Kidney epithelial cell (primary cell): ENCODE measurements at regions not wholly inside any gene's neighbourhood (a gene's known extent, or its start where the extent isn't known, plus 50 kb on each side); places are given as distances from the start of the nearest gene placed in this dataset.

ENCODE experiments used
- DNase-seq: peaks from one replicate; pipeline ENCODE4 v3.0.0-alpha.2; 2010; ENCODE audit warnings: low read depth
- H3K27me3 ChIP-seq: 2 replicates; pipeline ENCODE4 v1.6.0; 2011; ENCODE audit warnings: low read length; ENCODE audit not compliant: control insufficient read depth, insufficient read depth
- H3K36me3 ChIP-seq: 2 replicates; pipeline ENCODE4 v1.5.1; 2011; ENCODE audit warnings: low read length; ENCODE audit not compliant: control insufficient read depth, insufficient read depth
- H3K4me3 ChIP-seq: 2 replicates; pipeline ENCODE4 v1.5.1; 2011; ENCODE audit warnings: low read depth, mild to moderate bottlenecking, control low read depth, low read length
- CTCF ChIP-seq: IDR thresholded peaks from 2 replicates; pipeline ENCODE4 v1.5.1; 2011; ENCODE audit warnings: mild to moderate bottlenecking, moderate library complexity, low read length, control low read depth, inconsistent platforms; ENCODE audit not compliant: insufficient read depth, poor library complexity, severe bottlenecking

GRCh38 chr6:112401083-112401482 is 54.0 kb downstream of the RFPL4B start:
- H3K36me3 ChIP-seq, result no peaks in the 10 kb centered on the region
- no peak for TF ChIP-seq CTCF
- no peak for DNase-seq
- no peak overlapping the region for H3K4me3 ChIP-seq
- H3K27me3 ChIP-seq, result no peaks in the 10 kb centered on the region

GRCh38 chr6:112407101-112407590 is 60.0 kb downstream of the RFPL4B start:
- no peaks in the 10 kb centered on the region for H3K27me3 ChIP-seq
- DNase-seq, result no peak
- H3K36me3 ChIP-seq, result no peaks in the 10 kb centered on the region
- no peak overlapping the region for H3K4me3 ChIP-seq
- no peak for TF ChIP-seq CTCF

GRCh38 chr6:112408522-112408921 is 61.4 kb downstream of the RFPL4B start:
- DNase-seq, result no peak
- Histone ChIP-seq H3K36me3 (no peaks in the 10 kb centered on the region), H3K4me3 (no peak overlapping the region), H3K27me3 (no peaks in the 10 kb centered on the region)
- no peak for TF ChIP-seq CTCF

- H3K27me3 ChIP-seq, result no peaks in the 10 kb centered on the region
- TF ChIP-seq CTCF, result no peak
- H3K36me3 ChIP-seq, result no peaks in the 10 kb centered on the region
- H3K4me3 ChIP-seq, result no peak overlapping the region
- no peak for DNase-seq
These were observed 62.2 kb downstream of the RFPL4B start for GRCh38 chr6:112409311-112409710.

- no peaks in the 10 kb centered on the region for H3K27me3 ChIP-seq
- no peak for TF ChIP-seq CTCF
- no peak for DNase-seq
- H3K36me3 ChIP-seq, result no peaks in the 10 kb centered on the region
- no peak overlapping the region for H3K4me3 ChIP-seq
These were observed 66.7 kb downstream of the RFPL4B start for GRCh38 chr6:112413780-112414179.

- no peak for TF ChIP-seq CTCF
- no peak overlapping the region for H3K4me3 ChIP-seq
These were observed 68.2 kb downstream of the RFPL4B start for GRCh38 chr6:112415366-112415765.

More at GRCh38 chr6:112415366-112415765, 68.2 kb downstream of the RFPL4B start:
- no peak for DNase-seq
- H3K27me3 ChIP-seq, result no peaks in the 10 kb centered on the region
- no peaks in the 10 kb centered on the region for H3K36me3 ChIP-seq
